CD4-positive, alpha-beta T cell (primary cell): ENCODE measurements at regions not wholly inside any gene's neighbourhood (a gene's known extent, or its start where the extent isn't known, plus 50 kb on each side); places are given as distances from the start of the nearest gene placed in this dataset.
"Not testable (repeated sequence)": the region's sequence is repeated elsewhere in the genome, so short reads cannot be mapped to it uniquely, and the experiment has no call there.

Experiments used
- ATAC-seq: fragments of 200-7000 bp; cut with Tn5 transposase; one replicate; pipeline ENCODE4 v1.10.0; 2022; ENCODE audit warnings: mild to moderate bottlenecking; ENCODE audit not compliant: poor library complexity
- CTCF ChIA-PET: fragments of 350-600 bp; sonication (Branson Sonifier 250); formaldehyde crosslinking; loops from one replicate; lab custom pipeline; 2021; ENCODE audit warnings: antibody characterized with exemption, inconsistent platforms; lab: Charles Lee
- POLR2A ChIA-PET: fragments of 350-600 bp; sonication (Branson Sonifier 250); formaldehyde crosslinking; loops from one replicate; lab custom pipeline; 2021; ENCODE audit warnings: antibody characterized with exemption, inconsistent platforms; lab: Charles Lee
- DNase-seq, 14 experiments: peaks; one replicate each; pipeline ENCODE4 v3.0.0-alpha.2; 2013 to 2020; ENCODE audit warnings: mixed read lengths in 2 of 14
- H3K27ac ChIP-seq, 2 donors: one replicate each; pipeline versions ENCODE4 v1.5.1 to v1.7.0; 2013; ENCODE audit warnings: low read length in 2 of 2, low read depth in 1 of 2, mild to moderate bottlenecking in 1 of 2
- H3K27me3 ChIP-seq, 2 experiments: 1 replicate in 1 of 2; 2 replicates in 1 of 2; pipeline versions ENCODE4 v1.6.1 to v1.7.0; 2013; ENCODE audit warnings: low read length in 2 of 2, control low read depth in 1 of 2, mild to moderate bottlenecking in 1 of 2, moderate library complexity in 1 of 2; ENCODE audit not compliant: insufficient read depth in 2 of 2, control insufficient read depth in 1 of 2
- H3K36me3 ChIP-seq: one replicate; pipeline ENCODE4 v1.6.1; 2013; ENCODE audit warnings: low read length, control low read depth; ENCODE audit not compliant: insufficient read depth
- H3K4me1 ChIP-seq: one replicate; pipeline ENCODE4 v1.6.1; 2013; ENCODE audit warnings: low read length, control low read depth; ENCODE audit not compliant: insufficient read depth
- H3K4me3 ChIP-seq: one replicate; pipeline ENCODE4 v1.5.1; 2013; ENCODE audit warnings: mild to moderate bottlenecking, low read length, moderate library complexity
- H3K9me3 ChIP-seq, 2 experiments: 1 replicate in 1 of 2; 2 replicates in 1 of 2; pipeline versions ENCODE4 v1.6.1 to v1.7.0; 2013; ENCODE audit warnings: low read length in 2 of 2, mild to moderate bottlenecking in 2 of 2, control low read depth in 1 of 2, moderate library complexity in 1 of 2; ENCODE audit not compliant: control insufficient read depth in 1 of 2, insufficient read depth in 1 of 2
- H3K27ac Mint-ChIP-seq: one replicate; pipeline ENCODE4 v1.8.0; 2020; ENCODE audit warnings: mixed read lengths
- H3K27me3 Mint-ChIP-seq: one replicate; pipeline ENCODE4 v1.8.0; 2021; ENCODE audit warnings: mixed read lengths
- H3K36me3 Mint-ChIP-seq: one replicate; pipeline ENCODE4 v1.8.0; 2021; ENCODE audit warnings: low read depth, mixed read lengths
- H3K4me1 Mint-ChIP-seq: one replicate; pipeline ENCODE4 v1.8.0; 2021; ENCODE audit warnings: low read depth, mixed read lengths
- H3K4me3 Mint-ChIP-seq: one replicate; pipeline ENCODE4 v1.8.0; 2020; ENCODE audit warnings: mild to moderate bottlenecking, mixed read lengths
- H3K9me3 Mint-ChIP-seq: one replicate; pipeline ENCODE4 v1.8.0; 2020; ENCODE audit warnings: mixed read lengths
- intact Hi-C, 2 experiments: fragments of 100-400 bp; cut with DNase I in 1 of 2; cut with micrococcal nuclease in 1 of 2; formaldehyde crosslinking; loops; one replicate each; pipeline versions ENCODE4 v1.15.1 to v1.9.0; 2023 to 2025; cut with DNase I, micrococcal nuclease
- TF ChIP-seq, protein P1 (sequence below): fragments of 200-600 bp; IDR thresholded peaks from one replicate; pipeline ENCODE4 v1.8.0; 2022; ENCODE audit warnings: antibody characterized with exemption, mild to moderate bottlenecking

- POLR2A ChIA-PET: no interaction called here
- intact Hi-C loops: no loop called here
Observed at GRCh38 chr9:18324928-18325745, 148.8 kb upstream of the ADAMTSL1 start.

DNA sequence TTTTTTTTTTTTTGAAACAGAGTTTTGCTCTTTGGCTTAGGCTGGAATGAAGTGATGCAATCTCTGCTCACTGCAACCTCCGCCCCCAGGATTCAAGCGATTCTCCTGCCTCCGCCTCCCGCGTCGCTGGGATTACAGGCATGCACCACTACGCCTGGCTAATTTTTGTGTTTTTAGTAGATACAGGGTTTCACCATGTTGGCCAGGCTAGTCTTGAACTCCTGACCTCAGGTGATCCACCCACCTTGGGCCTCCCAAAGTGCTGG lies 148.3 kb upstream of the ADAMTSL1 start:
- ATAC-seq, POLR2A ChIA-PET, H3K36me3 ChIP-seq, H3K9me3 Mint-ChIP-seq, H3K27me3 Mint-ChIP-seq, H3K4me1 Mint-ChIP-seq, H3K4me3 Mint-ChIP-seq, H3K36me3 Mint-ChIP-seq, intact Hi-C loops, H3K4me1 ChIP-seq, H3K4me3 ChIP-seq, CTCF ChIA-PET, H3K9me3 ChIP-seq, DNase-seq, H3K27me3 ChIP-seq, H3K27ac ChIP-seq, H3K27ac Mint-ChIP-seq: not testable (repeated sequence)

More at GRCh38 chr9:18324928-18325745, 148.8 kb upstream of the ADAMTSL1 start:
- ATAC-seq (no peak), DNase-seq (no peak)
- Histone ChIP-seq H3K4me3 (no peak overlapping the region), H3K36me3 (no peaks in the 10 kb centered on the region), H3K9me3 (no peaks in the 10 kb centered on the region), H3K4me1 (no peaks in the 10 kb centered on the region), H3K27ac (no peak overlapping the region), H3K27me3 (no peaks in the 10 kb centered on the region)
- Mint-ChIP-seq H3K4me1 (no peaks in the 10 kb centered on the region), H3K27ac (no peak overlapping the region), H3K4me3 (no peak overlapping the region), H3K9me3 (no peaks in the 10 kb centered on the region), H3K36me3 (no peaks in the 10 kb centered on the region), H3K27me3 (no peaks in the 10 kb centered on the region)
- TF ChIP-seq, protein P1, sequence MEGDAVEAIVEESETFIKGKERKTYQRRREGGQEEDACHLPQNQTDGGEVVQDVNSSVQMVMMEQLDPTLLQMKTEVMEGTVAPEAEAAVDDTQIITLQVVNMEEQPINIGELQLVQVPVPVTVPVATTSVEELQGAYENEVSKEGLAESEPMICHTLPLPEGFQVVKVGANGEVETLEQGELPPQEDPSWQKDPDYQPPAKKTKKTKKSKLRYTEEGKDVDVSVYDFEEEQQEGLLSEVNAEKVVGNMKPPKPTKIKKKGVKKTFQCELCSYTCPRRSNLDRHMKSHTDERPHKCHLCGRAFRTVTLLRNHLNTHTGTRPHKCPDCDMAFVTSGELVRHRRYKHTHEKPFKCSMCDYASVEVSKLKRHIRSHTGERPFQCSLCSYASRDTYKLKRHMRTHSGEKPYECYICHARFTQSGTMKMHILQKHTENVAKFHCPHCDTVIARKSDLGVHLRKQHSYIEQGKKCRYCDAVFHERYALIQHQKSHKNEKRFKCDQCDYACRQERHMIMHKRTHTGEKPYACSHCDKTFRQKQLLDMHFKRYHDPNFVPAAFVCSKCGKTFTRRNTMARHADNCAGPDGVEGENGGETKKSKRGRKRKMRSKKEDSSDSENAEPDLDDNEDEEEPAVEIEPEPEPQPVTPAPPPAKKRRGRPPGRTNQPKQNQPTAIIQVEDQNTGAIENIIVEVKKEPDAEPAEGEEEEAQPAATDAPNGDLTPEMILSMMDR: no peak
- CTCF ChIA-PET: no interaction called here

DNA sequence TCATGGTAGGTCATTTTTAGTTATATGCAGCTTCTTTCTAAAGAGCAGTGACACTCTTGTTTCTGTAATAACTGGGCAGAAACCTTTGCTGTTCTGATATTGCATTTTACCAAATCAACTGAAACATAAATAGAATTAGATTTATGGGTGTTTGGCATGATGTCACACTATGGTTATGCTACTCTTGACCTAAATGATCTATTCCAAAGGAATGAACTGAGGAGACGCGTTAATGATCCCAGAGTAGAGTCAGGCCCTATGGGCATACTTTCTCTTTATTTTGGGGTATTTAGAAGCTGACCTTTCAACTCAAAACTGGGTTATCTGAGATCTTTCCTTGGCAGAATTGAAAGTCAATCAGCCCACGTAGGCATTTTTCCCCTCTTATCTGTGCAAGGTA lies 146.8 kb upstream of the ADAMTSL1 start:
- no peaks in the 10 kb centered on the region for H3K4me1 Mint-ChIP-seq
- no peaks in the 10 kb centered on the region for H3K27me3 ChIP-seq
- no peaks in the 10 kb centered on the region for H3K27me3 Mint-ChIP-seq
- CTCF ChIA-PET: no interaction called here
- DNase-seq (no peak), ATAC-seq (no peak)
- no peaks in the 10 kb centered on the region for H3K9me3 ChIP-seq
- no peak overlapping the region for H3K27ac Mint-ChIP-seq
- POLR2A ChIA-PET: no interaction called here
- H3K27ac ChIP-seq: no peak overlapping the region
- H3K36me3 ChIP-seq: no peaks in the 10 kb centered on the region
- H3K4me3 Mint-ChIP-seq: no peak overlapping the region
- intact Hi-C loops: no loop called here
- H3K36me3 Mint-ChIP-seq: no peaks in the 10 kb centered on the region
- no peaks in the 10 kb centered on the region for H3K4me1 ChIP-seq
- TF ChIP-seq, protein P1: no peak
- no peaks in the 10 kb centered on the region for H3K9me3 Mint-ChIP-seq
- H3K4me3 ChIP-seq: no peak overlapping the region
